ENCODE measurements at regions not wholly inside any gene's neighbourhood (a gene's known extent, or its start where the extent isn't known, plus 50 kb on each side); places are given as distances from the start of the nearest gene placed in this dataset.
"Not testable (repeated sequence)": the region's sequence is repeated elsewhere in the genome, so short reads cannot be mapped to it uniquely, and the experiment has no call there.

GRCh38 chr2:222760301-222760897, 88.9 kb downstream of the MOGAT1 start:
- Mint-ChIP-seq H3K4me1 (ENCODE audit: unreplicated experiment) (peaks cover 17% of the 10 kb centered on the region), H3K9me3 (ENCODE audit: unreplicated experiment) (no peaks in the 10 kb centered on the region), H3K36me3 (ENCODE audit: unreplicated experiment) (no peaks in the 10 kb centered on the region), H3K27ac (ENCODE audit: unreplicated experiment) (no peak overlapping the region), H3K4me3 (ENCODE audit: unreplicated experiment) (no peak overlapping the region), H3K27me3 (ENCODE audit: unreplicated experiment) (no peaks in the 10 kb centered on the region)
- TF ChIP-seq, protein P1, sequence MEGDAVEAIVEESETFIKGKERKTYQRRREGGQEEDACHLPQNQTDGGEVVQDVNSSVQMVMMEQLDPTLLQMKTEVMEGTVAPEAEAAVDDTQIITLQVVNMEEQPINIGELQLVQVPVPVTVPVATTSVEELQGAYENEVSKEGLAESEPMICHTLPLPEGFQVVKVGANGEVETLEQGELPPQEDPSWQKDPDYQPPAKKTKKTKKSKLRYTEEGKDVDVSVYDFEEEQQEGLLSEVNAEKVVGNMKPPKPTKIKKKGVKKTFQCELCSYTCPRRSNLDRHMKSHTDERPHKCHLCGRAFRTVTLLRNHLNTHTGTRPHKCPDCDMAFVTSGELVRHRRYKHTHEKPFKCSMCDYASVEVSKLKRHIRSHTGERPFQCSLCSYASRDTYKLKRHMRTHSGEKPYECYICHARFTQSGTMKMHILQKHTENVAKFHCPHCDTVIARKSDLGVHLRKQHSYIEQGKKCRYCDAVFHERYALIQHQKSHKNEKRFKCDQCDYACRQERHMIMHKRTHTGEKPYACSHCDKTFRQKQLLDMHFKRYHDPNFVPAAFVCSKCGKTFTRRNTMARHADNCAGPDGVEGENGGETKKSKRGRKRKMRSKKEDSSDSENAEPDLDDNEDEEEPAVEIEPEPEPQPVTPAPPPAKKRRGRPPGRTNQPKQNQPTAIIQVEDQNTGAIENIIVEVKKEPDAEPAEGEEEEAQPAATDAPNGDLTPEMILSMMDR (IDR thresholded peaks at IDR 0.05), result no peak
- peak; percentile 13 for DNase-seq (ENCODE audit: extremely low spot score, unreplicated experiment)

DNA sequence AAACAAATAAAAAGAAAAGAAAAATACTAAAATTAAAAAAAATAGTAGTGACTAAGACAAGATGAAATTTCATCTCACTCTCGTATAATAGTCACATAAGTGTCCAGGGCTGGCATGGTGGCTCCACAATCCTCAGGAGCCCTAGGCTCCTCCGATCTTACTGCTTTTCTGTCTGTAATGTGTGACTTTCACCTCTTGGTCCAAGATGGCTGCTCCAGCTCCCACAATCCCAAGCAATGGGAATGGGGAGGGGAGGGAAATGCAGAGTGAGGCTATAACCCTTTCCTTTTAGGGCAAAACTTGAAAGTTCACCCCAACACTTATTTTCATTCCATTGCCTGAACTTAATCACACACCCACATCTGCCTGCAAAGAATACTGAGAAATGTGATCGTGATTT, 90.4 kb downstream of the MOGAT1 start:
- peaks cover 5% of the 10 kb centered on the region for H3K4me1 Mint-ChIP-seq (ENCODE audit: unreplicated experiment)
- peak; percentile 38 for DNase-seq (ENCODE audit: extremely low spot score, unreplicated experiment)
- H3K27me3 Mint-ChIP-seq (ENCODE audit: unreplicated experiment), result no peaks in the 10 kb centered on the region
- H3K27ac Mint-ChIP-seq (ENCODE audit: unreplicated experiment), result no peak overlapping the region
- no peak overlapping the region for H3K4me3 Mint-ChIP-seq (ENCODE audit: unreplicated experiment)
- no peaks in the 10 kb centered on the region for H3K36me3 Mint-ChIP-seq (ENCODE audit: unreplicated experiment)
- TF ChIP-seq, protein P1 (IDR thresholded peaks at IDR 0.05), result no peak
- H3K9me3 Mint-ChIP-seq (ENCODE audit: unreplicated experiment), result no peaks in the 10 kb centered on the region

DNA sequence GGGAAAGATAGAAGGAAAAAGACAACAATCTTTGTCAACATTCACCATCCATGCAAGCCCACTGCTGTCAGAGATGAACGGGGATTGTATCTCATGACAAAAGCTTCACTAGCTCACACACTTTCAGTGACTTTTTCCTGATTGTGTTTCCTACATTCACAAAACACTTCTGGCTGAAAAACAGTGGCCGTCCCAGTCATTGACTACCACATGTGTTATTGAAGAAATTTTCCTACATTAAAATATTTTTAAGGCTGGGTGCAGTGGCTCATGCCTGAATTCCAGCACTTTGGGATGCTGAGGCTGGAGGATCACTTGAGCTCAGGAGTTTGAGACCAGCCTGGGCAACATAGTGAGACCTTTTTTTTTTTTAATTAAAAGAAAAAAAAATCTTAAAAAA, 90.9 kb downstream of the MOGAT1 start:
- no peaks in the 10 kb centered on the region for H3K36me3 Mint-ChIP-seq (ENCODE audit: unreplicated experiment)
- no peaks in the 10 kb centered on the region for H3K9me3 Mint-ChIP-seq (ENCODE audit: unreplicated experiment)
- no peak overlapping the region for H3K27ac Mint-ChIP-seq (ENCODE audit: unreplicated experiment)
- H3K4me3 Mint-ChIP-seq (ENCODE audit: unreplicated experiment), result no peak overlapping the region
- peak; percentile 3 for DNase-seq (ENCODE audit: extremely low spot score, unreplicated experiment)
- H3K27me3 Mint-ChIP-seq (ENCODE audit: unreplicated experiment), result no peaks in the 10 kb centered on the region
- peaks cover under 1% of the 10 kb centered on the region for H3K4me1 Mint-ChIP-seq (ENCODE audit: unreplicated experiment)
- TF ChIP-seq, protein P1 (IDR thresholded peaks at IDR 0.05), result no peak

GRCh38 chr2:222765883-222766282, 94.4 kb downstream of the MOGAT1 start:
- not testable (repeated sequence) for H3K4me3 Mint-ChIP-seq (ENCODE audit: unreplicated experiment); H3K27ac Mint-ChIP-seq (ENCODE audit: unreplicated experiment); H3K9me3 Mint-ChIP-seq (ENCODE audit: unreplicated experiment); H3K36me3 Mint-ChIP-seq (ENCODE audit: unreplicated experiment); H3K4me1 Mint-ChIP-seq (ENCODE audit: unreplicated experiment); H3K27me3 Mint-ChIP-seq (ENCODE audit: unreplicated experiment)
- peak; percentile 44 for DNase-seq (ENCODE audit: extremely low spot score, unreplicated experiment)

DNA sequence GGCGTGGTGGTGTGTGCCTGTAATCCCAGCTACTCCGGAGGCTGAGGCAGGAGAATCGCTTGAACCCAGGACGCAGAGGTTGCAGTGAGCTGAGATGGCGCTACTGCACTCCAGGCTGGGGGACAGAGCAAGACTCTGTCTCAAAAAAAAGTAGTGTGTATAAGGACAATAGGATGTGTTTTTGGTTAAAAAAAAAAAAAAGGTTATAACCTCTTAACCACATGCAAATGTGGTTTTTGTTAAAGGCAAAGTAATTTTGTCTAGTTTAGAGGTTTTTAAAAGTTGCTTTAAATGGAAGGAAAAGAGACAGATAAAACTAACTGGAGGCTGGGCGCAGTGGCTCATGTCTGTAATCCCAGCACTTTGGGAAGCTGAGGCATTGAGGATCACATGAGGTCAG, 92.8 kb upstream of the ACSL3 start:
- H3K36me3 Mint-ChIP-seq (ENCODE audit: unreplicated experiment); H3K27me3 Mint-ChIP-seq (ENCODE audit: unreplicated experiment); H3K27ac Mint-ChIP-seq (ENCODE audit: unreplicated experiment); DNase-seq (ENCODE audit: extremely low spot score, unreplicated experiment); H3K9me3 Mint-ChIP-seq (ENCODE audit: unreplicated experiment); H3K4me1 Mint-ChIP-seq (ENCODE audit: unreplicated experiment); H3K4me3 Mint-ChIP-seq (ENCODE audit: unreplicated experiment): not testable (repeated sequence)

- Mint-ChIP-seq H3K4me1 (ENCODE audit: unreplicated experiment) (peaks cover 3% of the 10 kb centered on the region), H3K27me3 (ENCODE audit: unreplicated experiment) (no peaks in the 10 kb centered on the region), H3K27ac (ENCODE audit: unreplicated experiment) (no peak overlapping the region), H3K4me3 (ENCODE audit: unreplicated experiment) (no peak overlapping the region), H3K9me3 (ENCODE audit: unreplicated experiment) (peaks cover 9% of the 10 kb centered on the region), H3K36me3 (ENCODE audit: unreplicated experiment) (no peaks in the 10 kb centered on the region)
- TF ChIP-seq, protein P1 (IDR thresholded peaks at IDR 0.05), result no peak
- DNase-seq (ENCODE audit: extremely low spot score, unreplicated experiment), result peak; percentile 5
Observed at GRCh38 chr2:222769446-222769845, 91.4 kb upstream of the ACSL3 start.
